Kidney (tissue), 13 donors: ENCODE measurements at regions not wholly inside any gene's neighbourhood (a gene's known extent, or its start where the extent isn't known, plus 50 kb on each side); places are given as distances from the start of the nearest gene placed in this dataset.
A peak's percentile ranks its signal among the peaks of the same experiment; 100 is the strongest.

ENCODE experiments used
- DNase-seq, 5 donors: peaks; one replicate each; pipeline ENCODE4 v3.0.0-alpha.2; 2013 to 2020
- FAIRE-seq: peaks from 2 replicates; lab custom pipeline; 2012; peaks lifted over from hg19 to GRCh38; lab: Jason Lieb, UNC
- H3K27ac ChIP-seq, 2 donors: one replicate each; pipeline ENCODE4 v1.7.0; 2013; ENCODE audit warnings: low read depth in 2 of 2, low read length in 2 of 2, inconsistent platforms in 1 of 2
- H3K27me3 ChIP-seq: one replicate; pipeline ENCODE4 v1.7.1; 2013; ENCODE audit warnings: low read length, inconsistent platforms; ENCODE audit not compliant: control insufficient read depth, insufficient read depth
- H3K36me3 ChIP-seq, 3 donors: one replicate each; pipeline versions ENCODE4 v1.7.0 to v1.7.1; 2013; ENCODE audit warnings: low read length in 3 of 3, control low read depth in 1 of 3, inconsistent platforms in 1 of 3; ENCODE audit not compliant: insufficient read depth in 3 of 3, control insufficient read depth in 2 of 3
- H3K4me1 ChIP-seq, 3 donors: one replicate each; pipeline versions ENCODE4 v1.7.0 to v1.7.1; 2013; ENCODE audit warnings: low read length in 3 of 3, inconsistent platforms in 1 of 3, low read depth in 1 of 3; ENCODE audit not compliant: control insufficient read depth in 2 of 3, insufficient read depth in 2 of 3
- H3K4me3 ChIP-seq, 3 donors: one replicate each; pipeline versions ENCODE4 v1.7.0 to v1.8.1; 2013; ENCODE audit warnings: low read length in 3 of 3, control low read depth in 1 of 3, inconsistent platforms in 1 of 3
- H3K9ac ChIP-seq, 3 donors: one replicate each; pipeline versions ENCODE4 v1.7.0 to v1.7.1; 2013; ENCODE audit warnings: low read length in 3 of 3, control low read depth in 1 of 3, inconsistent platforms in 1 of 3
- H3K9me3 ChIP-seq, 3 donors: one replicate each; pipeline versions ENCODE4 v1.7.0 to v1.7.1; 2013; ENCODE audit warnings: low read length in 3 of 3, control low read depth in 1 of 3, inconsistent platforms in 1 of 3; ENCODE audit not compliant: control insufficient read depth in 2 of 3, insufficient read depth in 1 of 3
- CTCF ChIP-seq: IDR thresholded peaks from 3 replicates; pipeline ENCODE4 v1.5.1; 2012; ENCODE audit warnings: mild to moderate bottlenecking, moderate library complexity, borderline replicate concordance; ENCODE audit not compliant: insufficient read depth; ENCODE audit errors: extremely low read depth
- intact Hi-C: fragments of 100-400 bp; cut with DNase I; formaldehyde crosslinking; loops from one replicate; pipeline ENCODE4 v1.11.1; 2022
- donor health status: control.
- donor health status: control.
- donor health status: control.
- donor health status: control.
- donor health status: control.
- donor health status: DM: yes; HTN: yes; CAD: no.
- donor health status: Normal renal cell carcinoma (clear cell type).

DNA sequence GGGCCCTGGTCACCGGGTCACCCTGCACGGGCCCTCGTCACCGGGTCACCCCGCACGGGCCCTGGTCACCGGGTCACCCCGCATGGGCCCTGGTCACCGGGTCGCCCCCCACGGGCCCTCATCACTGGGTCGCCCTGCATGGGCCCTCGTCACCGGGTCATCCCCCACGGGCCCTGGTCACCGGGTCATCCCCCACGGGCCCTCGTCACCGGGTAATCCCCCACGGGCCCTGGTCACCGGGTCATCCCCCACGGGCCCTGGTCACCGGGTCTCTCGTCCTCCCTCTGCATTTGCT is 77.6 kb downstream of the RIPK4 start:
- no peaks in the 10 kb centered on the region for H3K27me3 ChIP-seq
- TF ChIP-seq CTCF: no peak
- DNase-seq (peak in 1 of 5 donors; percentile 22), FAIRE-seq (no peak)
- no peak overlapping the region for H3K9ac ChIP-seq
- no peaks in the 10 kb centered on the region for H3K4me1 ChIP-seq
- no peak overlapping the region for H3K27ac ChIP-seq
- intact Hi-C loops: no loop called here
- H3K36me3 ChIP-seq: no peaks in the 10 kb centered on the region
- no peaks in the 10 kb centered on the region for H3K9me3 ChIP-seq
- H3K4me3 ChIP-seq: no peak overlapping the region

GRCh38 chr21:41687633-41688032 is 79.2 kb downstream of the RIPK4 start:
- H3K9ac ChIP-seq: no peak overlapping the region
- no peak overlapping the region for H3K27ac ChIP-seq
- H3K9me3 ChIP-seq: no peaks in the 10 kb centered on the region
- no peaks in the 10 kb centered on the region for H3K4me1 ChIP-seq
- H3K27me3 ChIP-seq: no peaks in the 10 kb centered on the region
- no peak for DNase-seq
- intact Hi-C loops: no loop called here
- H3K36me3 ChIP-seq: no peaks in the 10 kb centered on the region
- no peak for TF ChIP-seq CTCF
- no peak overlapping the region for H3K4me3 ChIP-seq
- FAIRE-seq: no peak

DNA sequence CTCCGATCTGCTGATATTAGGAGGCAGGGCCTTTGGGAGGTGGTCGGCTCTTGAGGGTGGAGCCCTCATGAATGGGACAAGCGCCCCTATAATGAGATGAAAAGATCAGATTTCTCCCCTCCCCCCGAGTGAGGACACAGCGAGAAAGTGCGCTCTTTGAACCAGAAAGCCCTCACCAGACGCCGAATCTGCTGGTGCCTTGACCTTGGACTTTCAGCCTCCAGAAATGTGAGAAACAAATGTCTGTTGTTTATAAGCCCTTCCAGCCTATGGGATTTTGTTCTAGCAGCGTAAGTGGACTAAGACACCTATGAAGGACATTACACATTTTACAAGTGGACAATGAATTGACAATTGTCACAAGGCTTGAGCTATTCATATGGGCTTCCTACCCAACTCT is 80.2 kb downstream of the RIPK4 start:
- H3K4me3 ChIP-seq: no peak overlapping the region
- FAIRE-seq (no peak), DNase-seq (peak in 1 of 5 donors; percentile 37)
- H3K9ac ChIP-seq: no peak overlapping the region
- no peaks in the 10 kb centered on the region for H3K4me1 ChIP-seq
- no peaks in the 10 kb centered on the region for H3K9me3 ChIP-seq
- TF ChIP-seq CTCF: no peak
- no peak overlapping the region for H3K27ac ChIP-seq
- H3K27me3 ChIP-seq: no peaks in the 10 kb centered on the region
- intact Hi-C loops: no loop called here
- H3K36me3 ChIP-seq: no peaks in the 10 kb centered on the region

- Histone ChIP-seq H3K4me1 (peaks cover 0 to under 1% (median 0%) of the 10 kb centered on the region in 3 donors), H3K9ac (no peak overlapping the region), H3K36me3 (no peaks in the 10 kb centered on the region), H3K27ac (no peak overlapping the region), H3K9me3 (no peaks in the 10 kb centered on the region), H3K27me3 (no peaks in the 10 kb centered on the region), H3K4me3 (no peak overlapping the region)
- FAIRE-seq: no peak
- TF ChIP-seq CTCF: no peak
- intact Hi-C loops: no loop called here
- DNase-seq: peak in 1 of 5 donors; percentile 38
Measured at GRCh38 chr21:41685511-41686149, 81.2 kb downstream of the RIPK4 start.
